Activated T-helper 2 cell treated with anti-CD3 and anti-CD28 coated beads, Interferon-gamma antibody, Interleukin-2, Interleukin-4, amounts not matched to agents 10 μg/mL and 5 μg/mL and 100 μg/mL, durations not matched to agents 14 hours and 24 hours and 36 hours (primary cell): ENCODE measurements at regions not wholly inside any gene's neighbourhood (a gene's known extent, or its start where the extent isn't known, plus 50 kb on each side); places are given as distances from the start of the nearest gene placed in this dataset.

Experiments
- DNase-seq: peaks from one replicate; pipeline ENCODE4 v3.0.0; 2021; ENCODE audit warnings: low spot score
- H3K27ac Mint-ChIP-seq: one replicate; pipeline ENCODE4 v1.8.0; 2021; ENCODE audit warnings: mixed read lengths
- H3K27me3 Mint-ChIP-seq: one replicate; pipeline ENCODE4 v1.8.0; 2021; ENCODE audit warnings: low read depth, mixed read lengths
- H3K36me3 Mint-ChIP-seq: one replicate; pipeline ENCODE4 v1.8.0; 2021; ENCODE audit warnings: low read depth, mixed read lengths
- H3K4me1 Mint-ChIP-seq: one replicate; pipeline ENCODE4 v1.8.0; 2021; ENCODE audit warnings: low read depth, mixed read lengths
- H3K4me3 Mint-ChIP-seq: one replicate; pipeline ENCODE4 v1.8.0; 2021; ENCODE audit warnings: low read depth, mild to moderate bottlenecking, moderate library complexity, mixed read lengths
- H3K9me3 Mint-ChIP-seq: one replicate; pipeline ENCODE4 v1.8.0; 2021; ENCODE audit warnings: mixed read lengths
- intact Hi-C: fragments of 100-400 bp; cut with micrococcal nuclease; formaldehyde crosslinking; loops from one replicate; pipeline ENCODE4 v1.15.1; 2023

- Mint-ChIP-seq H3K27me3 (no peaks in the 10 kb centered on the region), H3K9me3 (no peaks in the 10 kb centered on the region), H3K4me3 (no peak overlapping the region), H3K27ac (no peak overlapping the region), H3K36me3 (no peaks in the 10 kb centered on the region), H3K4me1 (no peaks in the 10 kb centered on the region)
- intact Hi-C loops = no loop called here
- no peak for DNase-seq
Observed at GRCh38 chr16:77613095-77613494, 109.2 kb upstream of the NUDT7 start.

DNA sequence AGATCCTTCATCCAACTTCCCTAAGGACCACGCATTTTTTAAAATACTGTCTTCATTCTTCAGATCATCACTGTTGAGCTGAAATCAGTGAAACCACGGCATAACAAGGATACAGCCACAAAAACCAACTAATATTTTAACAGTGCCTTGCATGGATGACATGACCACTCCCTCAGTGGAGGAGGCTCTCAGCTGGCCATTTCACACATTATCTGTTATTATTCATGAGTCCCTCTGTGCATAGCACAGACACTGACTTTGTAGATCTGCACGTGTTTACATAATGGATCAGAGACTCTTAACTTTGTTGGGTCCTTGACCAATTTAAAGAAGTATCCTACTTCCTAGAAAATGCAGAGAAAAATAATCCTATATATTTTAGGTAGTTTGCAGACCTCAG lies 104.8 kb upstream of the NUDT7 start:
- intact Hi-C loops = no loop called here
- Mint-ChIP-seq H3K27ac (no peak overlapping the region), H3K9me3 (no peaks in the 10 kb centered on the region), H3K4me1 (no peaks in the 10 kb centered on the region), H3K27me3 (no peaks in the 10 kb centered on the region), H3K36me3 (no peaks in the 10 kb centered on the region), H3K4me3 (no peak overlapping the region)
- no peak for DNase-seq

- H3K36me3 Mint-ChIP-seq = no peaks in the 10 kb centered on the region
- DNase-seq = no peak
- H3K27me3 Mint-ChIP-seq = no peaks in the 10 kb centered on the region
- no peaks in the 10 kb centered on the region for H3K4me1 Mint-ChIP-seq
- no peak overlapping the region for H3K27ac Mint-ChIP-seq
- intact Hi-C loops = no loop called here
- H3K4me3 Mint-ChIP-seq = no peak overlapping the region
- no peaks in the 10 kb centered on the region for H3K9me3 Mint-ChIP-seq
Observed at GRCh38 chr16:77617996-77618395, 104.3 kb upstream of the NUDT7 start.

DNA sequence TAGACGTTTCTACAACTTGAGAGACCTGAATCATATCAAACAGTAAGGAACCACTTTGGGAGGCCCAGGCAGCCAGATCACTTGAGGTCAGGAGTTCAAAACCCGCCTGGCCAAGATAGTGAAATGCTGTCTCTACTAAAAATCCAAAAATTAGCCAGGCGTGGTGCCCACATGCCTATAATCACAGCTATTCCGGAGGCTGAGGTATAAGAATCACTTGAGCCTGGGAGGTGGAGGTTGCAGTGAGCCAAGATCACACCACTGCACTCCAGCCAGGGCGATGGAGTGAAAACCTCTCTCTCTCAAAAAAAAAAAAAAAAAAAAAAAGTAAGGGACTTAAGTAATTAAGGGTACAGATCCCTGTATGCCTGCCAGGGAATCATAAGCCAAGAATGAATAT lies 103.4 kb upstream of the NUDT7 start:
- DNase-seq = no peak
- no peaks in the 10 kb centered on the region for H3K27me3 Mint-ChIP-seq
- H3K9me3 Mint-ChIP-seq = no peaks in the 10 kb centered on the region
- H3K27ac Mint-ChIP-seq = no peak overlapping the region
- H3K4me3 Mint-ChIP-seq = no peak overlapping the region
- intact Hi-C loops = no loop called here
- no peaks in the 10 kb centered on the region for H3K36me3 Mint-ChIP-seq
- H3K4me1 Mint-ChIP-seq = no peaks in the 10 kb centered on the region

DNA sequence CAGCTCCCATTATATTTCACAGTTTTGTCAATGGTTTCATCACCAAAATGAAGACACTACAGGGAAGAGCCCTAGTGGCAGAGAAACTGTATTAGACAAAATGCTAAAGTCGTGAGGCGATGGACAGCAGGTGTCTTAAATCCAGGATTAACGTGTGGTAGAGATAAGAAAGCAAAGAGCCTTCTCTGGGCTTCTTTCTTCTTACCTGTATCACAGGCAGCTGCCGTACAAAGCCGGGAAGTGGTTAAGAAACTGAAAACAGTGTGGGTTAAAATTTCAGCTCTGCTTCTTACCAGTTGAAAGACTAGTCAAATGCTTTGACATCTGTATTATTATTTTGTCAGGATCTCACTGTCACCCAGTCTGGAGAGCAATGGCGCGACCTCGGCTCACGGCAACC lies 98.2 kb upstream of the NUDT7 start:
- H3K9me3 Mint-ChIP-seq = no peaks in the 10 kb centered on the region
- H3K36me3 Mint-ChIP-seq = no peaks in the 10 kb centered on the region
- no peaks in the 10 kb centered on the region for H3K4me1 Mint-ChIP-seq
- no peak overlapping the region for H3K4me3 Mint-ChIP-seq
- H3K27me3 Mint-ChIP-seq = no peaks in the 10 kb centered on the region
- H3K27ac Mint-ChIP-seq = no peak overlapping the region
- DNase-seq = no peak
- intact Hi-C loops = no loop called here

DNA sequence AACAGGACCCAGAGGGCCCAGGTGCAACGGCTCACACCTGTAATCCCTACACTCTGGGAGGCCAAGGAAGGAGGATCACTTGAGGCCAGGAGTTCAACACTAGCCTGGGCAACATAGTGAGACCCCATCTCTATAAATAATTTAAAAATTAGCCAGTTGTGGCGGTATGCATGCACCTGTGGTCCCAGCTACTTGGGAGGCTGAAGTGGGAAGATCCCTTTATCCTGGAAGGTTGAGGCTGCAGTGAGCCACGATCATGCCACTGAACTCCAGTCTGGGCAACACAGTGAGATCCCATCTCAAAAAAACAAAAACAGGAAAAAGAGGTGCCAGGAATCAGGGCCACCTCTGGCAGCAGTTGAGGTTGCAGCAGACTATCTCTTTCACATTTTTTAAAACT lies 85.7 kb upstream of the NUDT7 start:
- no peak for DNase-seq
- Mint-ChIP-seq H3K27me3 (no peaks in the 10 kb centered on the region), H3K4me1 (no peaks in the 10 kb centered on the region), H3K36me3 (no peaks in the 10 kb centered on the region), H3K4me3 (no peak overlapping the region), H3K9me3 (no peaks in the 10 kb centered on the region), H3K27ac (no peak overlapping the region)
- intact Hi-C loops = no loop called here

DNA sequence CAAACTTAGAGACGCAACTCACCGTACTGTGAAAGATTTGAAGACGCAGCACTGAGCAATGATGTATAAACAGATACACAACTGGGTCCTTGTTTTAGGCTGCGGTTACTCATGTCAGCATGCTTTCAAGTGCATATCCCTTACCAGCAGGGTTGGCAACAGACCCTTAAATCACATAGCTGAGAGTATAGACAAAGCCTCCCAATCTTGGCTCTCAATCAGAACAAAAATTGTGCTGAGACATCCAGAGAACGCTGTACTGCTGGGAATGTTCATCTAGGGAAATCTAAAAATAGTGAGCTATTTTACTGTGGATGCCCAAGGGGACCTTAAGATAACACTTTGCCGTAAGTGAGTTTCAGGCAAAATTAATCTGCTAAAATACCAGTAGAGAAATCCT lies 84.4 kb upstream of the NUDT7 start:
- intact Hi-C loops = no loop called here
- Mint-ChIP-seq H3K27ac (no peak overlapping the region), H3K4me3 (no peak overlapping the region), H3K4me1 (no peaks in the 10 kb centered on the region), H3K27me3 (no peaks in the 10 kb centered on the region), H3K36me3 (no peaks in the 10 kb centered on the region), H3K9me3 (no peaks in the 10 kb centered on the region)
- DNase-seq = no peak

DNA sequence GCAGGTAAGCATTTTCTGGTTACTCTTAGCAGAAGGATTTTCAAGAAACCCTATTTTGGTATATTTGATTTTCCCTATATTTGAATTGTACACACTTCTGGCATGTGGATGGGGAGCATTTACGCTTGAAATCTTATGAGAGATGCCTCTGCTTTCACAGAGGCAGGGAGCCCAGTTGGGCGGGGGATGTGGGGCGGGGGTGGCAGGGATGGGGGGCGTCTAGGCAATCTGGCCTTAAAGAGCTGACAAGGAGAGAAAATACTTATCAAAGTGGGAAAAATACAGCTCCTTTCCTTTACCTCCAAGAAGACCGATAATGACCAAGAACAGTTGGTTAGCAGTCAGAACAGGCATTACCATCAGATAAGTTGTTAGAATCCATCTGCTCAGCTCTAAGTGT lies 79.1 kb upstream of the NUDT7 start:
- intact Hi-C loops = no loop called here
- H3K4me1 Mint-ChIP-seq = no peaks in the 10 kb centered on the region

DNA sequence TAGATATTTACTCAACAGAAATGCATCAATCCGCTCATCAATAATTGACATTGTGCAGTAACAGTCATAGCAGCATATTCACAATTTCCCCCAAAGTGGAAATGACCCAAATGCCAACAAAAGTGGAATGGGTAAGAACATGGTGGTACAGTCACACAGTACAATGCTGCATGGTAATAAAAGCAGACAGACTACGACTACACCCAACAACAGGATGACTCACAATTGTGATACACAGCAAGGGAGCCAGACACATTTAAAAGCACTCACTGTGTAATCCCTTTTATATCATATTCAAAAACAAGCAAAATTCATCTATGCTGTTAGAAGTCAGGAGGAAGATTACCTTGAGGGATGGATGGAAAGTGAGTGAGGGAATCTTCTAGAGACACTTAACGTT lies 76.5 kb upstream of the NUDT7 start:
- Mint-ChIP-seq H3K9me3 (no peaks in the 10 kb centered on the region), H3K27me3 (no peaks in the 10 kb centered on the region), H3K4me1 (no peaks in the 10 kb centered on the region), H3K4me3 (no peak overlapping the region), H3K36me3 (no peaks in the 10 kb centered on the region), H3K27ac (no peak overlapping the region)
- intact Hi-C loops = no loop called here
- no peak for DNase-seq

More for the DNA sequence above, 79.1 kb upstream of the NUDT7 start:
- Mint-ChIP-seq H3K4me3 (no peak overlapping the region), H3K9me3 (no peaks in the 10 kb centered on the region), H3K36me3 (no peaks in the 10 kb centered on the region), H3K27ac (no peak overlapping the region), H3K27me3 (no peaks in the 10 kb centered on the region)
- DNase-seq = no peak

DNA sequence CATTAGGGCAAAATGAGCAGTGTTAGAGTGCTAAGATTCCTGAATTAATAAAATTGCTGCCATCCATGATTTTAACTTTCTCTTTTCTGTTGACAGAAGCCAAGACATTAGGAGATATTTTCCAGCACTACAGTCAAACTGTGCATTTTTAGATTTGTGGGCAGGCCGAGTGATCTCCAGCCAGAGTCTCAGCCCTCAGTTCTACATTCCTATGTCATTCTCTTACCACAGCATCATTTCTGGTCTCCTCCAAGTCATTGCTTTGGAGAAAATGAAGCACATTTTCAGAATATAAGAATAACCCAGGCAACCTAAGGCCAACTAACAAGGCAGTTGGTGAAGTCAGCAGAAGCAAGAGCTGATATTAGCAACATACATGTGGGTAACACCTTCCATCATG lies 74.6 kb upstream of the NUDT7 start:
- Mint-ChIP-seq H3K27me3 (no peaks in the 10 kb centered on the region), H3K4me1 (no peaks in the 10 kb centered on the region), H3K36me3 (no peaks in the 10 kb centered on the region), H3K4me3 (no peak overlapping the region), H3K9me3 (no peaks in the 10 kb centered on the region), H3K27ac (no peak overlapping the region)
- intact Hi-C loops = no loop called here
- DNase-seq = no peak

DNA sequence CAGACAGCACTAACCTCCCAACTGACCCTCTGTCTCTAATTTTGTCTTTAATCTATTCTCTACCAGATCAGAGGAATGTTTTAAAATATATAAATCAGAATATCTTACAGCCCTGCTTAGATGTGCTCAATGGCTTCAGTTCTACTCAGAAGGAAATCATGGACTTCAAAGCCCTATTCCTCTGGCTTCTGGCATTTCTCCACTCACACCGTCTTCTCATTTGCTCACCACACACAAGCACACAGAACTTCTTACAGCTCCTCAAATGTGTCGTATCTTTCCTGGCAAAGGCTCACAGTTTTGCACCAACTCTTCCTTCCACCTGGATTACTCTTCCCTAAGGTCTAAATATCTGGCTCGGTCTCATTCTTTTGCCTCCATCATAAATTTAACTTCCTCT lies 71.6 kb upstream of the NUDT7 start:
- Mint-ChIP-seq H3K27ac (no peak overlapping the region), H3K27me3 (peaks cover 2% of the 10 kb centered on the region), H3K4me3 (no peak overlapping the region), H3K9me3 (no peaks in the 10 kb centered on the region), H3K36me3 (no peaks in the 10 kb centered on the region), H3K4me1 (no peaks in the 10 kb centered on the region)
- intact Hi-C loops = no loop called here
- no peak for DNase-seq

GRCh38 chr16:77652399-77652798 lies 69.9 kb upstream of the NUDT7 start:
- H3K4me1 Mint-ChIP-seq = peaks cover 7% of the 10 kb centered on the region
- H3K9me3 Mint-ChIP-seq = peaks cover 9% of the 10 kb centered on the region
- intact Hi-C loops = no loop called here
- no peaks in the 10 kb centered on the region for H3K36me3 Mint-ChIP-seq
- no peak for DNase-seq
- no peak overlapping the region for H3K27ac Mint-ChIP-seq
- H3K27me3 Mint-ChIP-seq = peaks cover 7% of the 10 kb centered on the region
- H3K4me3 Mint-ChIP-seq = no peak overlapping the region

- no peak for DNase-seq
- H3K4me1 Mint-ChIP-seq = peaks cover 7% of the 10 kb centered on the region
- no peaks in the 10 kb centered on the region for H3K36me3 Mint-ChIP-seq
- peaks cover 7% of the 10 kb centered on the region for H3K27me3 Mint-ChIP-seq
- intact Hi-C loops = no loop called here
- H3K9me3 Mint-ChIP-seq = peaks cover 9% of the 10 kb centered on the region
- no peak overlapping the region for H3K4me3 Mint-ChIP-seq
- no peak overlapping the region for H3K27ac Mint-ChIP-seq
Observed at GRCh38 chr16:77657016-77657415, 65.3 kb upstream of the NUDT7 start.

DNA sequence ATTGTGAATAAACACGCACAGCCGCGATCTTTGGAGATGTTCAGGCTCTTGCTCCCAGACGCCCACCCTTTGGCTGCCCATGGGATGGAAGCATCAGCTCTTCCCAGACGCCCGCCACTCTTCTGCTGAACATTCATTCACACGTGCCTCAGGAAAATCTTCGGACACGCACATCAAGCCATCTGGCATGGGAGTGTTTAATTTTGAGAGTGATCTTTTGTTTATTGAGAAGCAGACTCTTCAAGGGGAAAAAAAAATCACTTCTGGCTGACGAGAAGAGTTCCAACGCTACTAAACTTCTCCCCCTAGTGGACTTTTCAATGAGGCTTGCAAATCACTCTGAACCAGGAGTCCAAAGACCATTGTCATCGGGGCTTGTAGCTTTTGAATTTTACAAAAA lies 62.0 kb upstream of the NUDT7 start:
- no peak for DNase-seq
- Mint-ChIP-seq H3K36me3 (no peaks in the 10 kb centered on the region), H3K9me3 (peaks cover 9% of the 10 kb centered on the region), H3K27ac (no peak overlapping the region), H3K4me1 (peaks cover 7% of the 10 kb centered on the region), H3K4me3 (no peak overlapping the region), H3K27me3 (peaks cover 5% of the 10 kb centered on the region)
- intact Hi-C loops = no loop called here
